HCT116 (cell line): ENCODE measurements at regions not wholly inside any gene's neighbourhood (a gene's known extent, or its start where the extent isn't known, plus 50 kb on each side); places are given as distances from the start of the nearest gene placed in this dataset.

Experiments
- ATAC-seq: fragments of 200-7000 bp; cut with Tn5 transposase; 2 replicates; pipeline ENCODE4 v1.9.1; 2020; ENCODE audit warnings: mild to moderate bottlenecking, moderate library complexity
- BruUV-seq: library from RNA; stranded (reverse); fragments of 400-500 nt; replicated peaks from 2 replicates; lab custom pipeline; 2021; lab: Mats Ljungman, UMichigan
- CTCF ChIA-PET: fragments of 300-600 bp; sonication (Branson Sonifier 250); formaldehyde crosslinking; loops from one replicate; lab custom pipeline; 2021; ENCODE audit warnings: antibody characterized with exemption; lab: Charles Lee
- POLR2A ChIA-PET: fragments of 300-600, 350-600 bp; sonication (Branson Sonifier 250); formaldehyde crosslinking; loops from one replicate; lab custom pipeline; 2021; ENCODE audit warnings: antibody characterized with exemption; lab: Charles Lee
- RAD21 ChIA-PET, 2 experiments: fragments of 300-600 bp; sonication (Branson Sonifier 250); formaldehyde crosslinking; loops; one replicate each; lab custom pipeline; 2023; ENCODE audit warnings: low total read pairs in 2 of 2; ENCODE audit not compliant: uncharacterized antibody in 2 of 2, unreplicated experiment in 2 of 2, low non-redundant PET in 1 of 2; lab: Charles Lee
- DNase-seq: peaks from one replicate; pipeline ENCODE4 v3.0.0-alpha.2; 2010; ENCODE audit warnings: low read depth, low spot score
- H2AFZ ChIP-seq: fragments of 200-600 bp; shearing (Covaris generic), sonication (generic); 2 replicates; pipeline ENCODE4 v1.6.1; 2017; ENCODE audit warnings: low read depth, mixed run types, mixed read lengths, antibody characterized with exemption, low read length; ENCODE audit not compliant: poor library complexity, severe bottlenecking
- H3K27ac ChIP-seq: 2 replicates; pipeline ENCODE4 v1.5.1; 2012; ENCODE audit warnings: low read depth, low read length
- H3K27me3 ChIP-seq: fragments of 200-600 bp; sonication (generic); 2 replicates; pipeline ENCODE4 v1.6.1; 2016; ENCODE audit warnings: mixed run types, low read length, mixed read lengths; ENCODE audit not compliant: insufficient read depth
- H3K36me3 ChIP-seq, 2 experiments: fragments of 200-500 bp in 1 of 2; fragments of 200-600 bp in 1 of 2; sonication (Bioruptor generic) in 1 of 2; sonication (generic) in 1 of 2; 2 replicates each; pipeline versions ENCODE4 v1.5.1 to v1.6.1; 2014 to 2016; ENCODE audit warnings: low read length in 2 of 2, inconsistent platforms in 1 of 2, mixed read lengths in 1 of 2, mixed run types in 1 of 2; ENCODE audit not compliant: insufficient read depth in 2 of 2, control insufficient read depth in 1 of 2
- H3K4me1 ChIP-seq, 2 experiments: fragments of 200-600 bp in 1 of 2; sonication (generic) in 1 of 2; 2 replicates each; pipeline versions ENCODE4 v1.5.1 to v1.6.1; 2012 to 2017; ENCODE audit warnings: low read length in 2 of 2, inconsistent platforms in 1 of 2, mild to moderate bottlenecking in 1 of 2, mixed read lengths in 1 of 2, mixed run types in 1 of 2, moderate library complexity in 1 of 2; ENCODE audit not compliant: insufficient read depth in 2 of 2, control insufficient read depth in 1 of 2
- H3K4me2 ChIP-seq: fragments of 200-600 bp; sonication (generic); 2 replicates; pipeline ENCODE4 v1.6.1; 2017; ENCODE audit warnings: mixed run types, low read length, mixed read lengths
- H3K4me3 ChIP-seq, 2 experiments: fragments of 200-600 bp in 1 of 2; sonication (generic) in 1 of 2; replicated peaks in 1 of 2; 2 replicates each; pipeline ENCODE4 v1.5.1; 2011 to 2016; ENCODE audit warnings: low read length in 2 of 2, control low read depth in 1 of 2, low read depth in 1 of 2, mild to moderate bottlenecking in 1 of 2, mixed read lengths in 1 of 2, mixed run types in 1 of 2
- H3K79me2 ChIP-seq: fragments of 200-600 bp; sonication (generic); 2 replicates; pipeline ENCODE4 v1.6.1; 2017; ENCODE audit warnings: mild to moderate bottlenecking, mixed run types, low read length, moderate library complexity, mixed read lengths; ENCODE audit not compliant: insufficient read depth
- H3K9ac ChIP-seq: fragments of 200-600 bp; sonication (generic); 2 replicates; pipeline ENCODE4 v1.6.1; 2016; ENCODE audit warnings: low read length, mixed read lengths
- H3K9me2 ChIP-seq: fragments of 200-600 bp; sonication (generic), shearing (Covaris generic); 2 replicates; pipeline ENCODE4 v1.6.1; 2017; ENCODE audit warnings: mixed run types, mild to moderate bottlenecking, moderate library complexity; ENCODE audit not compliant: insufficient read depth
- H3K9me3 ChIP-seq, 2 experiments: fragments of 200-500 bp in 1 of 2; fragments of 200-600 bp in 1 of 2; sonication (Bioruptor generic) in 1 of 2; sonication (generic) in 1 of 2; 2 replicates each; pipeline ENCODE4 v1.6.1; 2014 to 2017; ENCODE audit warnings: low read length in 2 of 2, mixed read lengths in 2 of 2, inconsistent platforms in 1 of 2, low read depth in 1 of 2, mild to moderate bottlenecking in 1 of 2, mixed run types in 1 of 2, moderate library complexity in 1 of 2; ENCODE audit not compliant: control insufficient read depth in 1 of 2, insufficient read depth in 1 of 2
- H4K20me1 ChIP-seq: fragments of 200-600 bp; sonication (generic), shearing (Covaris generic); 2 replicates; pipeline ENCODE4 v1.6.1; 2017; ENCODE audit warnings: mixed run types, mild to moderate bottlenecking, moderate library complexity; ENCODE audit not compliant: insufficient read depth
- ATF3 ChIP-seq: IDR thresholded peaks from 2 replicates; pipeline ENCODE4 v1.6.1; 2012
- CEBPB ChIP-seq: IDR thresholded peaks from 2 replicates; pipeline ENCODE4 v1.6.1; 2012; ENCODE audit warnings: low read depth
- FOSL1 ChIP-seq: IDR thresholded peaks from 2 replicates; pipeline ENCODE4 v1.6.1; 2012; ENCODE audit warnings: low read depth
- JUND ChIP-seq: IDR thresholded peaks from 2 replicates; pipeline ENCODE4 v1.6.1; 2012
- RAD21 ChIP-seq: IDR thresholded peaks from 2 replicates; pipeline ENCODE4 v1.6.1; 2012; ENCODE audit warnings: low read depth, mild to moderate bottlenecking
- REST ChIP-seq: IDR thresholded peaks from 2 replicates; pipeline ENCODE4 v1.6.1; 2012; ENCODE audit warnings: low read depth
- SP1 ChIP-seq: IDR thresholded peaks from 2 replicates; pipeline ENCODE4 v1.6.1; 2012; ENCODE audit warnings: low read depth
- intact Hi-C: fragments of 100-400 bp; cut with micrococcal nuclease; formaldehyde crosslinking; loops from 2 replicates; pipeline ENCODE4 v1.10.0; 2022

GRCh38 chr6:11387707-11388430 is 149.7 kb upstream of the TMEM170B start:
- no peak overlapping the region for H3K27ac ChIP-seq
- H3K27me3 ChIP-seq, result peaks cover 7% of the 10 kb centered on the region; the same call in 1 of the 2 replicates
- no peak overlapping the region for H3K4me2 ChIP-seq
- no peaks in the 10 kb centered on the region for H4K20me1 ChIP-seq
- no peaks in the 10 kb centered on the region for H3K9me3 ChIP-seq
- ATAC-seq (no peak), DNase-seq (no peak)
- H3K9ac ChIP-seq, result no peak overlapping the region
- intact Hi-C loops, result no loop called here
- TF ChIP-seq CEBPB (no peak), RAD21 (no peak), JUND (no peak), ATF3 (no peak), REST (no peak), SP1 (no peak), FOSL1 (no peak)
- ChIA-PET POLR2A (no interaction called here), RAD21 (no interaction called here), CTCF (no interaction called here)
- no peak overlapping the region for H3K4me3 ChIP-seq
- no TSS peak for BruUV-seq
- no peaks in the 10 kb centered on the region for H3K9me2 ChIP-seq
- H2AFZ ChIP-seq, result no peak overlapping the region
- H3K4me1 ChIP-seq, result peaks cover 3% of the 10 kb centered on the region in 2 experiments; a peak in 3 of 4 replicates
- no peaks in the 10 kb centered on the region for H3K79me2 ChIP-seq
- no peaks in the 10 kb centered on the region for H3K36me3 ChIP-seq
